Tibial nerve (tissue), 4 donors: ENCODE measurements at regions not wholly inside any gene's neighbourhood (a gene's known extent, or its start where the extent isn't known, plus 50 kb on each side); places are given as distances from the start of the nearest gene placed in this dataset.

ENCODE experiments used
- CTCF ChIP-seq, 5 experiments: fragments of 200-600 bp in 3 of 5; fragments of 450-650 bp in 2 of 5; sonication (generic) in 3 of 5; IDR thresholded peaks; one replicate each; pipeline ENCODE4 v1.5.1; 2016 to 2019; ENCODE audit warnings: antibody characterized with exemption in 5 of 5, mild to moderate bottlenecking in 3 of 5, moderate library complexity in 2 of 5
- EP300 ChIP-seq, 2 donors: sonication (generic); formaldehyde crosslinking; IDR thresholded peaks; one replicate each; pipeline ENCODE4 v1.6.1; 2017; ENCODE audit warnings: antibody characterized with exemption in 2 of 2, mild to moderate bottlenecking in 1 of 2
- POLR2A ChIP-seq, 2 donors: fragments of 450-650 bp; IDR thresholded peaks; one replicate each; pipeline ENCODE4 v1.6.1; 2017; ENCODE audit warnings: antibody characterized with exemption in 2 of 2, mild to moderate bottlenecking in 2 of 2, moderate library complexity in 2 of 2

- TF ChIP-seq POLR2A (IDR thresholded peaks at IDR 0.05) = no peak
- TF ChIP-seq EP300 (IDR thresholded peaks at IDR 0.05) = no peak
- no peak for TF ChIP-seq CTCF (IDR thresholded peaks at IDR 0.05)
These were observed 933.5 kb downstream of the SI start for GRCh38 chr3:164144824-164145223.
